Effector memory CD4-positive, alpha-beta T cell (primary cell): ENCODE measurements at regions not wholly inside any gene's neighbourhood (a gene's known extent, or its start where the extent isn't known, plus 50 kb on each side); places are given as distances from the start of the nearest gene placed in this dataset.

ENCODE experiments used
- DNase-seq, 3 donors: peaks; one replicate each; pipeline ENCODE4 v3.0.0-alpha.2; 2020
- H3K27ac ChIP-seq: 2 replicates; pipeline ENCODE4 v1.7.0; 2013; ENCODE audit warnings: mild to moderate bottlenecking, low read length, moderate library complexity; ENCODE audit not compliant: insufficient read depth, poor library complexity, severe bottlenecking
- H3K27me3 ChIP-seq: replicated peaks from 2 replicates; pipeline ENCODE4 v1.7.0; 2013; ENCODE audit warnings: mild to moderate bottlenecking, low read length; ENCODE audit not compliant: insufficient read depth, control insufficient read depth, poor library complexity, severe bottlenecking
- H3K36me3 ChIP-seq: 2 replicates; pipeline ENCODE4 v1.7.0; 2013; ENCODE audit warnings: mild to moderate bottlenecking, low read length, moderate library complexity; ENCODE audit not compliant: control insufficient read depth, insufficient read depth
- H3K4me1 ChIP-seq: 2 replicates; pipeline ENCODE4 v1.7.0; 2013; ENCODE audit warnings: low read length, mild to moderate bottlenecking; ENCODE audit not compliant: control insufficient read depth, insufficient read depth, poor library complexity, severe bottlenecking
- H3K4me3 ChIP-seq: 2 replicates; pipeline ENCODE4 v1.7.0; 2013; ENCODE audit warnings: low read length, low read depth, mild to moderate bottlenecking; ENCODE audit not compliant: insufficient read depth, poor library complexity, severe bottlenecking
- H3K9me3 ChIP-seq: 2 replicates; pipeline ENCODE4 v1.7.0; 2013; ENCODE audit warnings: mild to moderate bottlenecking, low read length, moderate library complexity; ENCODE audit not compliant: control insufficient read depth

DNA sequence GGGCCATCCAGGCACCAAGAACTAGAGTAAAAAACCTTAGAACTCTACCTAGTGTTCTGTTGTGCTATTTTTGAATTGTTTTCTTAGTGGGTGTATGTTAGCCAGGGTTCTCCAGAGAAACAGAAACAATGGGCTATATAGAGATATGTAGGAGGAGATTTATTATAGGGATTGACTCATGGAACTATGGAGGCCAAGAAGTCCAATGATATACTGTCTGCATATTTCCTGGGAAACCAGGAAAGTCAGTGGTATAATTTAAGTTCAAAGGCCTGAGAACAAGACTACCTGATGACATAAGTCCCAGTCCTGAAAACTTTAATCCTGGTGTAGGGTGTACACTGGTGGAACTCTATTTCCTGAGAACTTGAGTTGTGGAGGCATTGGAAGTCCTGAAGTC, 108.7 kb upstream of the ACVR1 start:
- no peaks in the 10 kb centered on the region for H3K27me3 ChIP-seq
- no peak overlapping the region for H3K27ac ChIP-seq
- no peaks in the 10 kb centered on the region for H3K36me3 ChIP-seq
- no peak for DNase-seq
- no peaks in the 10 kb centered on the region for H3K9me3 ChIP-seq
- no peaks in the 10 kb centered on the region for H3K4me1 ChIP-seq
- no peak overlapping the region for H3K4me3 ChIP-seq

DNA sequence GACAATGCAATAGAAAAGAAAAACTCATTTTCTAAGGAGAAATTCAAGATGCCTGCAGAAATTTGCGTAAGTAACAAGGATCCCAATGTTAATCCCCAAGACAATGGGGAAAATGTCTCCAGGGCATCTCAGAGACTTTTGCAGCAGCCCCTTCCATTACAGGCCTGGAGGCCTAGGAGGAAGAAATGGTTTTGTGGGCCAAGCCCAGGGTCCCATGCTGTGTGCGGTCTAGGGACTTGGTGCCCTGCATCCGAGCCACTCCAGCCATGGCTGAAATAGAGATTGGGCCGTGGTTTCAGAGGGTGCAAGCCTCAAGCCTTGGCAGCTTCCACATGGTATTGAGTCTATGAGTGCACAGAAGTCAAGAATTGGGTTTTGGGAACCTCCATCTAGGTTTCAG, 103.9 kb upstream of the ACVR1 start:
- H3K9me3 ChIP-seq = no peaks in the 10 kb centered on the region
- DNase-seq = no peak
- H3K4me1 ChIP-seq = no peaks in the 10 kb centered on the region
- H3K27me3 ChIP-seq = no peaks in the 10 kb centered on the region
- no peak overlapping the region for H3K27ac ChIP-seq
- no peak overlapping the region for H3K4me3 ChIP-seq
- no peaks in the 10 kb centered on the region for H3K36me3 ChIP-seq

DNA sequence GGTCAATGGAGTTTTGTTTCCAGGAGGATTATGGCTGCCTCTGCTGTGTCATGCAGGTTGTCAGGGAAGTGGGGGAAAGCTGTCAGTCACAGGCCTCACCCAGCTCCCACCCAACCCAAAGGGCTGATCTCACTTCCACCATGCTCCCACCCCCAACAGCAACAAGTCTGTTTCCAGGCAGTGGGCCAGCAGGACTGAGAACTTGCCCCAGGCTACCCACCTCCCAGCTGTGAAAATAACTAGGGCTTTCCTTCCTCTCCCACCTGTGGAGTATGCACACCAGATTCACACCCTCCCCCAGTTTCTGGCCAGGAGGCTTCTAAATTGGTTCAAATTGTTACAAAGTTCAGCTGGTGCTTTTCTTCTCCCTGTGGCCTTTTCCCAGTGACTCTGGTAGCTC, 95.6 kb upstream of the ACVR1 start:
- no peak overlapping the region for H3K27ac ChIP-seq
- no peaks in the 10 kb centered on the region for H3K4me1 ChIP-seq
- H3K36me3 ChIP-seq = no peaks in the 10 kb centered on the region
- no peaks in the 10 kb centered on the region for H3K27me3 ChIP-seq
- H3K9me3 ChIP-seq = no peaks in the 10 kb centered on the region
- no peak for DNase-seq
- no peak overlapping the region for H3K4me3 ChIP-seq

DNA sequence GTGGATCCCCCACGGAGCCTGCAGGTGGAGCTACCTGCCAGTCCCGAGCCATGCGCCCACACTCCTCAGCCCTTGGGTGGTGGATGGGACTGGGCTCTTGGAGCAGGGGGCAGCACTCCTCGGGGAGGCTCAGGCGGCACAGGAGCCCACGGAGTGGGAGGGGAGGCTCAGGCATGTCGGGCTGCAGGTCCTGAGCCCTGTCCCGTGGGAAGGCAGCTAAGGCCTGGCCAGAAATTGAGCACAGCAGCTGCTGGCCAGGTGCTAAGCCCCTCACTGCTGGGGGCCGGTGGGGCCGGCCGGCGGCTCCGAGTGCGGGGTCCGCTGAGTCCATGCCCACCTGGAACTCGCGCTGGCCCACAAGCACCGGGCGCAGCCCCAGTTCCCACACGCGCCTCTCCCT, 91.7 kb upstream of the ACVR1 start:
- H3K9me3 ChIP-seq = no peaks in the 10 kb centered on the region
- DNase-seq = no peak
- H3K27me3 ChIP-seq = no peaks in the 10 kb centered on the region
- no peak overlapping the region for H3K4me3 ChIP-seq
- no peaks in the 10 kb centered on the region for H3K4me1 ChIP-seq
- H3K27ac ChIP-seq = no peak overlapping the region
- H3K36me3 ChIP-seq = no peaks in the 10 kb centered on the region

DNA sequence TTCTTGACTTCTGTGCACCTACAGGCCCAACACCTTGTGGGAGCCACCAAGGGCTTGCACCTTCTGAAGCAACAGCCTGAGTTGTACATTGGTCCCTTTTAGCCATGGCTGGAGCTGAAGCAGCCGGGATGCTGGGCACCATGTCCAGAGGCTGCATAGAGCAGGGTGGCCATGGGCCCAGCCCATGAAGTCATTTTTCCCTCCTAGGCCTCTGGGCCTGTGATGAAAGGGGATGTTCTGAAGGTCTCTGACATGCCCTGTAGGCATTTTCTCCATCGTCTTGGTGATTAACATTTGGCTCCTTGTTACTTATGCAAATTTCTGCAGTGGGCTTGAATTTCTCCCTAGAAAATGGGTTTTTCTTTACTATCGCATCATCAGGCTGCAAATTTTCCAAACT, 83.1 kb upstream of the ACVR1 start:
- DNase-seq = no peak

DNA sequence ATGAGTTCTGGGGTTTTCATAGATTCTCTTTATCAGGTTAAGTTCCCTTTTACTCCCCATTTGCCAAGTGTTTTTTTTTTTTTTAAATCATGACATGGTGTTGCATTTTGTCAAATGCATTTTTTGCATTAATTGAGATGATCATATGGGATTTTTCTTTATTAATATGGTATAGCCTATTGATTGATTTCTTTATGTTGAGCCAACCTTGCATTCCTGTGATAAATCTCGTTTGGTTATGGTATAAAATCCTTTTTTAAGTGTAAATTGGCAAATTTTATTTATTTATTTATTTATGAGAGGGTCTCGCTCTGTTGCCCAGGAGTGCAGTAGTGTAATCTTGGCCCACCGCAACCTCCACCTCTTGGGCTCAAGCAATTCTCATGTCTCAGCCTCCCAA, 81.5 kb upstream of the ACVR1 start:
- Histone ChIP-seq H3K9me3 (peaks cover 5% of the 10 kb centered on the region), H3K4me3 (no peak overlapping the region), H3K27ac (no peak overlapping the region), H3K36me3 (no peaks in the 10 kb centered on the region), H3K4me1 (no peaks in the 10 kb centered on the region), H3K27me3 (no peaks in the 10 kb centered on the region)
- no peak for DNase-seq

More for the DNA sequence above, 83.1 kb upstream of the ACVR1 start:
- Histone ChIP-seq H3K27ac (no peak overlapping the region), H3K4me3 (no peak overlapping the region), H3K36me3 (no peaks in the 10 kb centered on the region), H3K9me3 (peaks cover 5% of the 10 kb centered on the region), H3K27me3 (no peaks in the 10 kb centered on the region), H3K4me1 (no peaks in the 10 kb centered on the region)

DNA sequence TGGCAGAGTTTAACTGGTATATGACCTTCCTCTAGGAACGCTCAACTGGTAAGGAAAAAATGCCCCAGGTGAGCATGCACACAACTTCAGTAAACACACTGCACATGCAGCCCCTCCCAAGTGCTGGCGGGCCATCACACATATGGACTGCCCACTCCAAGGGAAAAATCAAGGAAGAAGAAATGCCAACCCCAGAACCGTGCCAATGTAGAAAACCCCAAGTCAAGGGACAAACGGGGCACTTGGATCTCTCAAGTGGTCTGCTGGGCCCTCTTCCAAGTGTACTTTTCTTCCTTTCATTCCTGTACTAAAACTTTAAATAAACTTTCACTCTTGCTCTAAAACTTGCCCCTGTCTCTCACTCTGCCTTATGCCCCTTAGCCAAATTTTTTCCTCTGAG, 76.4 kb upstream of the ACVR1 start:
- DNase-seq = no peak
- H3K36me3 ChIP-seq = no peaks in the 10 kb centered on the region
- H3K9me3 ChIP-seq = peaks cover 1% of the 10 kb centered on the region
- no peak overlapping the region for H3K27ac ChIP-seq
- no peak overlapping the region for H3K4me3 ChIP-seq
- no peaks in the 10 kb centered on the region for H3K4me1 ChIP-seq
- H3K27me3 ChIP-seq = no peaks in the 10 kb centered on the region

DNA sequence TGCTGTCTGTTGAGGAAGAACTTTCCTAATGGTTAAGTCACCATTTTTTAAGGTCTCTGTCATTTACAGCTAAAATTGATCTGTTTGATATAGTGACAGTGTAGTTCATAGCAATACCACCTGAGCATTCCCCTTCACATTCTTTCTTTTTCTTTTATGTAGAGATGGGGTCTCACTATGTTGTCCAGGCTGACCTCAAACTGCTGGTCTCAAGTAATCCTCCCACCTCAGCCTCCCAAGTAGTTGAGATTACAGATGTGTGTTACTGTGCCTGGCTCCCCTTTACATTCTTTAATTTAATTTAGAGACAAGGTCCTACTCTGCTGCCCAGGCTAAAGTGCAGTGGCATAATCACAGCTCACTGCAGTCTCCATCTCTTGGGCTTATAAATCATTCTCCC, 72.7 kb upstream of the ACVR1 start:
- Histone ChIP-seq H3K27ac (no peak overlapping the region), H3K36me3 (no peaks in the 10 kb centered on the region), H3K4me3 (no peak overlapping the region), H3K27me3 (no peaks in the 10 kb centered on the region), H3K4me1 (no peaks in the 10 kb centered on the region), H3K9me3 (no peaks in the 10 kb centered on the region)
- DNase-seq = no peak

DNA sequence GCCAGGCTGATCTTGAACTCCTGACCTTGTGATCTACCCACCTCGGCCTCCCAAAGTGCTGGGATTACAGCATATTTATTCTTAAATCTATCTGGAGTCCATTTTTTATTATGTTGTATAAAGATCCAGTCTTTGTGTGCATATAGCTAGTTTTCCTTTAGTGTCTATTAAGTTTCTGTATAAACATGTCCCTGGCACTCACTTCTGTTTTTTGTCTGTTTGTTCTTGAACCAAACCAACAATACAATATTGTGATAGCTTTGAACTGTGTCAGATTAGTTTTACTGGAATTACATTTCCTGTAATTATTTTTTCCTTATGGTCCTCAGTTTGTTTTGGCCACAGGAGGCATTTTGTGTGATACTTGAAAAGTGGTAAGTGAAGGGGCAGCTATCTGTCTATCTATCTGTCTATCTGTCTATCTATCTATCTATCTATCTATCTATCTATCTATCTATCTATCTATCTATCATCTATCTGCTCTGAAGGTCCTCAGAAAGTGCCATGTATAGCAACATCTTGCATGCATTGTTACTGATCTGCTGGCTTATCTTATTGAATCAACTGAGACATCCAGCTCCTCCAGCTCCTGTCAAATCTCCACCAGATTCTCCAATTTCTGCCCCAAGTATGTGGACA, 70.9 kb upstream of the ACVR1 start:
- H3K4me3 ChIP-seq = no peak overlapping the region
- no peak for DNase-seq
- no peak overlapping the region for H3K27ac ChIP-seq

DNA sequence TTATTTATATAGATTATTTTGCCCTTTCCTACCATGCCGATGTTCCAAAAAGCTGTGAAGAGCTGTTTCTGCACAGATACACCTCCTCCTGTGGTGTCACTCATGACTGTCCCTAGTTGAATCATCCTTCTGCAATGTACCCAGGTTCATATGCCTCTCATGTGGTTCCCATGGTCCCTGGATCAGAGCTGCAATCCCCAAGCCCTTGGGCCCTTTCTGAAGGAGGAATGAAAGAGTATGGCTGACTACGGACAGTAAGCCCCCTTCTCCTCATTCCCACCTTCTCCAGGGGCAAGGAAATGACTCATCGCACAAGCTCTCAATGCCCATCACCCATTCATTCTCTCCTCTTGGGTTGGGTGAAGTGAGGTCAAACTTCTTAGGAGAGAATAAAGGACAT, 63.9 kb upstream of the ACVR1 start:
- H3K9me3 ChIP-seq = no peaks in the 10 kb centered on the region
- no peak for DNase-seq
- no peaks in the 10 kb centered on the region for H3K27me3 ChIP-seq
- H3K27ac ChIP-seq = no peak overlapping the region
- no peaks in the 10 kb centered on the region for H3K4me1 ChIP-seq
- no peak overlapping the region for H3K4me3 ChIP-seq
- no peaks in the 10 kb centered on the region for H3K36me3 ChIP-seq

More for the DNA sequence above, 70.9 kb upstream of the ACVR1 start:
- no peaks in the 10 kb centered on the region for H3K27me3 ChIP-seq
- H3K9me3 ChIP-seq = no peaks in the 10 kb centered on the region
- no peaks in the 10 kb centered on the region for H3K36me3 ChIP-seq
- no peaks in the 10 kb centered on the region for H3K4me1 ChIP-seq
